ENCODE measurements at regions not wholly inside any gene's neighbourhood (a gene's known extent, or its start where the extent isn't known, plus 50 kb on each side); places are given as distances from the start of the nearest gene placed in this dataset.

DNA sequence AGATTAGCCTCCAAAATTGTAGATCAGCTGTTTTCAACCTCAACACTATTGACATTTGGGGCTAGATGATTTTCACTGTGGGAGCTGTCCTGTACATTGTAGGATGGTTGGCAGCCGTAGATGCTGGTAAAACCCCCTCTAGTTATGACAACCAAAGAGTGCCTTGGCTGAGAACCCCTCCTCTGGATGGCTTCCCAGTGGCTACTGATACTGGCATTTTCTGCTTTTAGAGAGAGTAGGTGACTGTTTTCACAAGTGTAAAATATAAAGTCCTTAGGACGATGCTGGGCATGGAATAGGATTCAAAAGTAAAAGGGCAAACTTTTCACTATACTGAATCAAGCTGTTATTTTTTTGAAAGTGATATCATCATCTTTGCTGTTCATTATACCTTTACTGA, 1048.8 kb upstream of the EEF2KMT start:
- Mint-ChIP-seq H3K9me3 (peaks cover 4% of the 10 kb centered on the region), H3K27me3 (ENCODE audit: low read depth) (peaks cover 24% of the 10 kb centered on the region), H3K4me1 (no peaks in the 10 kb centered on the region), H3K4me3 (no peak overlapping the region), H3K36me3 (ENCODE audit: low read depth) (no peaks in the 10 kb centered on the region), H3K27ac (ENCODE audit: unreplicated experiment) (no peak overlapping the region)
- no peak for DNase-seq (ENCODE audit: low read depth, low spot score)
- TF ChIP-seq, protein P1, sequence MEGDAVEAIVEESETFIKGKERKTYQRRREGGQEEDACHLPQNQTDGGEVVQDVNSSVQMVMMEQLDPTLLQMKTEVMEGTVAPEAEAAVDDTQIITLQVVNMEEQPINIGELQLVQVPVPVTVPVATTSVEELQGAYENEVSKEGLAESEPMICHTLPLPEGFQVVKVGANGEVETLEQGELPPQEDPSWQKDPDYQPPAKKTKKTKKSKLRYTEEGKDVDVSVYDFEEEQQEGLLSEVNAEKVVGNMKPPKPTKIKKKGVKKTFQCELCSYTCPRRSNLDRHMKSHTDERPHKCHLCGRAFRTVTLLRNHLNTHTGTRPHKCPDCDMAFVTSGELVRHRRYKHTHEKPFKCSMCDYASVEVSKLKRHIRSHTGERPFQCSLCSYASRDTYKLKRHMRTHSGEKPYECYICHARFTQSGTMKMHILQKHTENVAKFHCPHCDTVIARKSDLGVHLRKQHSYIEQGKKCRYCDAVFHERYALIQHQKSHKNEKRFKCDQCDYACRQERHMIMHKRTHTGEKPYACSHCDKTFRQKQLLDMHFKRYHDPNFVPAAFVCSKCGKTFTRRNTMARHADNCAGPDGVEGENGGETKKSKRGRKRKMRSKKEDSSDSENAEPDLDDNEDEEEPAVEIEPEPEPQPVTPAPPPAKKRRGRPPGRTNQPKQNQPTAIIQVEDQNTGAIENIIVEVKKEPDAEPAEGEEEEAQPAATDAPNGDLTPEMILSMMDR (conservative IDR thresholded peaks at IDR 0.05), result no peak

DNA sequence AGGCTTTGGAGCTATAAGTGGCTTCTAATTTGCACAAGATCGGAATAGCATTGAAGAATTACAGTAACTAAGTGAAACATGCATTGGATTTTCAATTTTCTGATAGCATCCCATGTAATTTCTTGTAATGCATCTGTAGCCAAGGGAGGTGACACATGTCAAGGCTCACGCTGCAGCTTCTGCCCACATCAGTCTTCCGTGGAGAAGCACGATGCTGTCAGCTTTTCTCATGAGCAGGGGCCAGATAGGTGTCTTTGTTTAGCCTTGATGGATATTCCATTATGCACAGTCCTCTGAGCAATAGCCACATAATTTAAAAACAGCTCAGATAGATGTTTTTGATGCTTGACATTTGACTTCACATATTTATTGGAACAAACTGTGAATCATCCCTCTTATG, 1046.9 kb upstream of the EEF2KMT start:
- Mint-ChIP-seq H3K27me3 (ENCODE audit: low read depth) (peaks cover 37% of the 10 kb centered on the region), H3K36me3 (ENCODE audit: low read depth) (no peaks in the 10 kb centered on the region), H3K9me3 (peaks cover 4% of the 10 kb centered on the region), H3K4me3 (no peak overlapping the region), H3K27ac (ENCODE audit: unreplicated experiment) (no peak overlapping the region), H3K4me1 (no peaks in the 10 kb centered on the region)
- TF ChIP-seq, protein P1 (conservative IDR thresholded peaks at IDR 0.05), result no peak
- no peak for DNase-seq (ENCODE audit: low read depth, low spot score)

DNA sequence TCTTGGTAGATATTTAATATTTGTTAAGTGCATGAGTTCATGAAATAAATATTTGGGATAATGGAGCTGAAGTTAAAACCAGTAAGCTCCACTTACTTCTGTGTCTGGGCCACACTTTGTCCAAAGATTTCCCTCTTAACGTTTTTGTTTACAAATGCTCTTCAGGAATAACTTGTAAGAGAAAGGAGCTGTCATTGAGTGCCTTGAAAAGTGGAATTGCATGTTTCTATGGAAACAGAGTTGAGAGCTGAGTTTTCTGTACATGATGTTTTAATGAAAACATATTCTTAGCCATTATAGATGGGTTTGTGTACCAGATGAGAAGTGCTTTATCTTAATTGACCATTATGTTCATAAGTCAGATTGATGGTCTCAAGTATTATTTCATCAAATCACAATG, 1045.4 kb upstream of the EEF2KMT start:
- no peak for DNase-seq (ENCODE audit: low read depth, low spot score)
- H3K27ac Mint-ChIP-seq (ENCODE audit: unreplicated experiment), result no peak overlapping the region
- H3K4me1 Mint-ChIP-seq, result no peaks in the 10 kb centered on the region
- H3K27me3 Mint-ChIP-seq (ENCODE audit: low read depth), result peaks cover 45% of the 10 kb centered on the region
- H3K4me3 Mint-ChIP-seq, result no peak overlapping the region
- peaks cover 4% of the 10 kb centered on the region for H3K9me3 Mint-ChIP-seq
- no peaks in the 10 kb centered on the region for H3K36me3 Mint-ChIP-seq (ENCODE audit: low read depth)
- TF ChIP-seq, protein P1 (conservative IDR thresholded peaks at IDR 0.05), result no peak

DNA sequence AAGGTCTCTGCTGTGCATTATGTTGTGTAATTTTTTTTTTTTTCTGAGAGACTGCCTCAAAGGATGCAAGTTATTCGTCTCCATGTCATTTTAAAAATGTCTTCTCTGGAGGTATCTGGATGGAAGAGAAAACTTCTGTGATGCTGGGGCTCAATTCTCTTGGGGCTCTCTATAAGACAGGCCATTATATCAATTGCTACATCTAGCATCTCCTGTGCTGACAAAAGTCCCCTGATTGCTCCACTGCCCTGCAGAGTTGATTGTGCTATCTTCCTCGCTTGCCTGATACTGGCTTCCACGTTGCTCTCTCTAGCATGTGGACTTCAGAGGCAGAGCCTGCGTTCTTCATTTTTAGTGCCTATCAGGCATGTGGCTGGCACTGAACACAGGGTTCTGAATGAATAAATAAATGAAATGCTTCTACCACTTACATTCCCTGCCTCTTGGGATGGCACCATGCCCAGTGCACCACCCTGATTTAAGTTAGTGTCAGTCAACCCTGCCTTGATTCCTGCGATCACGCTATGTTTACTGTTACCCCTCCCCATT, 1035.5 kb upstream of the EEF2KMT start:
- H3K27me3 Mint-ChIP-seq (ENCODE audit: low read depth), result peaks cover 19% of the 10 kb centered on the region

DNA sequence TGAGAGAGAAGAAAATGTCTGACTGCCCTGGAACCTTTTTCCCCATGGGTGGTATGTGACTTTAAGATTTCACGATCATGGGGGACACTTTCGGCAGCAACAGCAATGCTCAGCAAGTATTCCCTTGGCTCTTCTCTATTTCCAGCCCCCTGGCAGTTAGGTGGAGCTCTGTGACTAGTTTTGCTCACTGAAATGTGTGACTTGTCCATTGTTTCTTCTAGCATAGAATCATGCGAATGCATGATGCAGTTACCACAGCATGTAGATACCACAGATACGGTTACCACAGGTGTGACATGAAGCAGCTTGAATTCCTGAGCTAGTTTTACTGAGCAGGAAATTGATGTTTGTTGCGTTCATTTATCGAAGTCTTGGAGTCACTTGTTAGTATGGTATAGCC, 1034.5 kb upstream of the EEF2KMT start:
- Mint-ChIP-seq H3K4me3 (no peak overlapping the region), H3K27ac (ENCODE audit: unreplicated experiment) (no peak overlapping the region)
- TF ChIP-seq, protein P1 (conservative IDR thresholded peaks at IDR 0.05), result no peak

More for the DNA sequence above, 1035.5 kb upstream of the EEF2KMT start:
- Mint-ChIP-seq H3K4me1 (no peaks in the 10 kb centered on the region), H3K4me3 (no peak overlapping the region), H3K36me3 (ENCODE audit: low read depth) (no peaks in the 10 kb centered on the region), H3K9me3 (no peaks in the 10 kb centered on the region), H3K27ac (ENCODE audit: unreplicated experiment) (no peak overlapping the region)
- TF ChIP-seq, protein P1 (conservative IDR thresholded peaks at IDR 0.05), result no peak
- no peak for DNase-seq (ENCODE audit: low read depth, low spot score)

More for the DNA sequence above, 1034.5 kb upstream of the EEF2KMT start:
- Mint-ChIP-seq H3K4me1 (no peaks in the 10 kb centered on the region), H3K27me3 (ENCODE audit: low read depth) (peaks cover 19% of the 10 kb centered on the region), H3K9me3 (no peaks in the 10 kb centered on the region), H3K36me3 (ENCODE audit: low read depth) (no peaks in the 10 kb centered on the region)
- DNase-seq (ENCODE audit: low read depth, low spot score), result no peak
